WTC11 (cell line): ENCODE measurements at regions not wholly inside any gene's neighbourhood (a gene's known extent, or its start where the extent isn't known, plus 50 kb on each side); places are given as distances from the start of the nearest gene placed in this dataset.

Source experiments
- CBFB ChIP-seq: sonication (generic); formaldehyde crosslinking; IDR thresholded peaks from 2 replicates; pipeline ENCODE4 v1.8.1; 2022; ENCODE audit warnings: mild to moderate bottlenecking, low read depth, missing genetic modification reagents
- CREM ChIP-seq: sonication (generic); formaldehyde crosslinking; IDR thresholded peaks from 2 replicates; pipeline ENCODE4 v1.8.1; 2022; ENCODE audit warnings: mild to moderate bottlenecking, missing genetic modification reagents, moderate library complexity
- CTCF ChIP-seq: fragments of 200-600 bp; IDR thresholded peaks from 2 replicates; pipeline ENCODE4 v1.8.0; 2022; ENCODE audit warnings: antibody characterized with exemption
- E2F4 ChIP-seq: sonication (generic); formaldehyde crosslinking; IDR thresholded peaks from 2 replicates; pipeline ENCODE4 v1.8.1; 2022; ENCODE audit warnings: low read depth, mild to moderate bottlenecking, moderate library complexity, missing genetic modification reagents, borderline replicate concordance
- E2F5 ChIP-seq: sonication (generic); formaldehyde crosslinking; IDR thresholded peaks from 2 replicates; pipeline ENCODE4 v1.8.1; 2022; ENCODE audit warnings: mild to moderate bottlenecking, moderate library complexity, missing genetic modification reagents
- IRF2 ChIP-seq: sonication (generic); formaldehyde crosslinking; IDR thresholded peaks from 2 replicates; pipeline ENCODE4 v1.8.0; 2022; ENCODE audit warnings: low read depth, missing genetic modification reagents, borderline replicate concordance
- SOX15 ChIP-seq: fragments of 250-450 bp; sonication (Bioruptor Pico); IDR thresholded peaks from 2 replicates; pipeline ENCODE4 v1.9.0; 2021; ENCODE audit warnings: mild to moderate bottlenecking

- TF ChIP-seq CBFB (CRISPR knock-in tag): no peak
- no peak for TF ChIP-seq CREM (CRISPR knock-in tag)
- no peak for TF ChIP-seq SOX15
- no peak for TF ChIP-seq IRF2 (CRISPR knock-in tag)
- no peak for TF ChIP-seq CTCF
- TF ChIP-seq E2F5 (CRISPR knock-in tag): no peak
- no peak for TF ChIP-seq E2F4 (CRISPR knock-in tag)
Measured at GRCh38 chr5:73300337-73301207, 127.6 kb downstream of the TMEM174 start.
